A673 (cell line): ENCODE measurements at regions not wholly inside any gene's neighbourhood (a gene's known extent, or its start where the extent isn't known, plus 50 kb on each side); places are given as distances from the start of the nearest gene placed in this dataset.

Experiments
- BruUV-seq: library from RNA; stranded (reverse); fragments of 400-500 nt; replicated peaks from 2 replicates; lab custom pipeline; 2021; lab: Mats Ljungman, UMichigan
- CTCF ChIA-PET: fragments of 300-600 bp; sonication (Branson Sonifier 250); formaldehyde crosslinking; loops from one replicate; lab custom pipeline; 2022; ENCODE audit warnings: antibody characterized with exemption; lab: Charles Lee
- POLR2A ChIA-PET: fragments of 300-600 bp; sonication (Branson Sonifier 250); formaldehyde crosslinking; loops from one replicate; lab custom pipeline; 2022; ENCODE audit warnings: antibody characterized with exemption; ENCODE audit not compliant: low non-redundant PET; lab: Charles Lee
- DNase-seq: peaks from one replicate; pipeline ENCODE4 v3.0.0-alpha.2; 2015; ENCODE audit warnings: low spot score
- H3K27ac ChIP-seq: fragments of 200-600 bp; sonication (generic); 2 replicates; pipeline ENCODE4 v1.5.1; 2016; ENCODE audit warnings: mixed run types, low read depth, mild to moderate bottlenecking, mixed read lengths, antibody characterized with exemption, low read length; ENCODE audit not compliant: poor library complexity, severe bottlenecking
- H3K27me3 ChIP-seq: fragments of 200-600 bp; sonication (generic); replicated peaks from 2 replicates; pipeline ENCODE4 v1.6.1; 2017; ENCODE audit warnings: mixed run types, low read depth, mild to moderate bottlenecking, mixed read lengths, antibody characterized with exemption, low read length; ENCODE audit not compliant: insufficient read depth, poor library complexity
- H3K36me3 ChIP-seq: fragments of 200-600 bp; sonication (generic); 2 replicates; pipeline ENCODE4 v1.6.1; 2016; ENCODE audit warnings: mixed run types, mild to moderate bottlenecking, mixed read lengths, antibody characterized with exemption, low read length; ENCODE audit not compliant: insufficient read depth, poor library complexity, severe bottlenecking
- H3K4me1 ChIP-seq: fragments of 200-600 bp; sonication (generic); 2 replicates; pipeline ENCODE4 v1.6.1; 2017; ENCODE audit warnings: mixed run types, mild to moderate bottlenecking, mixed read lengths, antibody characterized with exemption, low read length; ENCODE audit not compliant: insufficient read depth, poor library complexity, severe bottlenecking
- H3K4me3 ChIP-seq: fragments of 200-600 bp; sonication (generic); 2 replicates; pipeline ENCODE4 v1.5.1; 2016; ENCODE audit warnings: low read depth, mixed run types, mild to moderate bottlenecking, mixed read lengths, low read length; ENCODE audit not compliant: poor library complexity, severe bottlenecking
- H3K9me3 ChIP-seq: fragments of 200-600 bp; sonication (generic); 2 replicates; pipeline ENCODE4 v1.6.1; 2016; ENCODE audit warnings: mixed run types, low read depth, mild to moderate bottlenecking, mixed read lengths, antibody characterized with exemption, low read length; ENCODE audit not compliant: poor library complexity, severe bottlenecking
- CTCF ChIP-seq: fragments of 300-800, 200-600 bp; sonication (generic); conservative IDR thresholded peaks from 2 replicates; pipeline ENCODE4 v1.5.1; 2017; ENCODE audit warnings: low read depth, mild to moderate bottlenecking, antibody characterized with exemption, low read length, moderate library complexity, mixed read lengths
- EZH2 ChIP-seq: fragments of 200-600 bp; sonication (generic); IDR thresholded peaks from 2 replicates; pipeline ENCODE4 v1.6.1; 2017; ENCODE audit warnings: borderline replicate concordance, low read depth, mild to moderate bottlenecking, mixed read lengths, antibody characterized with exemption, low read length; ENCODE audit not compliant: poor library complexity, severe bottlenecking
- intact Hi-C: fragments of 100-400 bp; cut with micrococcal nuclease; formaldehyde crosslinking; loops from one replicate; pipeline ENCODE4 v1.10.0; 2022; ENCODE audit not compliant: unreplicated experiment

- Histone ChIP-seq H3K4me1 (no peaks in the 10 kb centered on the region), H3K4me3 (no peak overlapping the region), H3K36me3 (no peaks in the 10 kb centered on the region), H3K27ac (no peak overlapping the region), H3K9me3 (no peaks in the 10 kb centered on the region), H3K27me3 (no peaks in the 10 kb centered on the region)
- TF ChIP-seq CTCF: no peak
- TF ChIP-seq EZH2: no peak
- ChIA-PET POLR2A (no interaction called here), CTCF (no interaction called here)
- intact Hi-C loops: no loop called here
- BruUV-seq: no TSS peak
- no peak for DNase-seq
These were observed 101.4 kb downstream of the BMP2 start for GRCh38 chr20:6868861-6869260.

GRCh38 chr20:6870559-6870958 lies 103.1 kb downstream of the BMP2 start:
- H3K27ac ChIP-seq: no peak overlapping the region
- CTCF ChIA-PET: no interaction called here
- no peak for DNase-seq
- intact Hi-C loops: no loop called here
- no peaks in the 10 kb centered on the region for H3K9me3 ChIP-seq
- no TSS peak for BruUV-seq
- no peaks in the 10 kb centered on the region for H3K36me3 ChIP-seq
- no peaks in the 10 kb centered on the region for H3K27me3 ChIP-seq
- H3K4me1 ChIP-seq: no peaks in the 10 kb centered on the region
- TF ChIP-seq EZH2 (no peak), CTCF (no peak)
- H3K4me3 ChIP-seq: no peak overlapping the region
- POLR2A ChIA-PET: no interaction called here

DNA sequence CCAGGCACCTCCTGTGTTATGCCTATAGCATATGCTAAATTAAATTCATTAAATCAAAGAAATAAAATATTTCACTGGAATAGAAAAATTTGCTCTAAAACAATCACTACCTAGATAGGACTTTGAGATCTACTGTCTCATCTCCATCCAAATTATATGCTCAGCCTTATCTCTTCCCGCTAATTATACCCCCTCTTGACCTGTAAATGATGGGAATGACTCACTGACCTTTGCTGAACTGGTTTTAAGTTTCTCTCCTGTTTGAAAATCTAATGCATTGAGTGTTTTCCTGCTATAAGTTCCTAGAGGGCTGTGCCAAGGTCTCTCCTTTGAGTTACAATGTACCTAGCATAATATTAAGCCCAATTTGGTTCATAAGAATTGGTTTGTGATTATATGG lies 110.1 kb downstream of the BMP2 start:
- CTCF ChIA-PET: no interaction called here
- no peaks in the 10 kb centered on the region for H3K4me1 ChIP-seq
- intact Hi-C loops: no loop called here
- no peaks in the 10 kb centered on the region for H3K9me3 ChIP-seq
- H3K36me3 ChIP-seq: no peaks in the 10 kb centered on the region
- no peak overlapping the region for H3K4me3 ChIP-seq
- no peaks in the 10 kb centered on the region for H3K27me3 ChIP-seq
- no TSS peak for BruUV-seq
- POLR2A ChIA-PET: no interaction called here
- H3K27ac ChIP-seq: no peak overlapping the region
- DNase-seq: no peak
- TF ChIP-seq CTCF: no peak
- no peak for TF ChIP-seq EZH2
